Left lung (tissue), 4 donors: ENCODE measurements at regions not wholly inside any gene's neighbourhood (a gene's known extent, or its start where the extent isn't known, plus 50 kb on each side); places are given as distances from the start of the nearest gene placed in this dataset.

Source experiments
- ATAC-seq: fragments of 200-7000 bp; cut with Tn5 transposase; one replicate; pipeline ENCODE4 v1.9.1; 2020; ENCODE audit warnings: moderate library complexity
- DNase-seq, 4 donors: peaks; one replicate each; pipeline ENCODE4 v3.0.0-alpha.2; 2013 to 2020
- H3K27ac ChIP-seq, 2 donors: fragments of 200-600 bp; sonication (generic) in 1 of 2; one replicate each; pipeline versions ENCODE4 v1.5.0 to v1.8.0; 2020 to 2021
- H3K27me3 ChIP-seq, 2 donors: fragments of 200-600 bp; sonication (generic) in 1 of 2; one replicate each; pipeline versions ENCODE4 v1.5.0 to v1.8.0; 2020 to 2021
- H3K36me3 ChIP-seq, 2 donors: fragments of 200-600 bp; sonication (generic) in 1 of 2; one replicate each; pipeline versions ENCODE4 v1.5.0 to v1.8.0; 2020 to 2021
- H3K4me1 ChIP-seq, 2 donors: fragments of 200-600 bp; one replicate each; pipeline ENCODE4 v1.8.0; 2021
- H3K4me3 ChIP-seq, 2 donors: fragments of 200-600 bp; sonication (generic) in 1 of 2; one replicate each; pipeline versions ENCODE4 v1.5.0 to v1.8.0; 2020 to 2021; ENCODE audit warnings: mild to moderate bottlenecking in 1 of 2
- H3K9me3 ChIP-seq, 2 donors: fragments of 200-600 bp; sonication (generic) in 1 of 2; one replicate each; pipeline versions ENCODE4 v1.5.0 to v1.8.0; 2020 to 2021
- intact Hi-C, 2 donors: fragments of 100-400 bp; cut with DNase I; formaldehyde crosslinking; loops; one replicate each; pipeline versions ENCODE4 v1.11.2 to v1.14.2; 2022
- TF ChIP-seq, protein P1 (sequence below), 2 donors: fragments of 200-600 bp; sonication (generic) in 1 of 2; IDR thresholded peaks; one replicate each; pipeline versions ENCODE4 v1.5.0 to v1.8.0; 2021; ENCODE audit warnings: antibody characterized with exemption in 2 of 2
- donor health status: DM: no; HTN: yes; CAD: no.
- donor health status: DM: no; HTN: no; CAD: no.

GRCh38 chr15:98444138-98444537 lies 204.2 kb upstream of the IGF1R start:
- intact Hi-C loops = no loop called here
- DNase-seq = no peak
- no peak overlapping the region for H3K27ac ChIP-seq
- H3K4me1 ChIP-seq = no peaks in the 10 kb centered on the region
- H3K27me3 ChIP-seq = peaks cover 0 to 24% of the 10 kb centered on the region in 2 donors
- TF ChIP-seq, protein P1, sequence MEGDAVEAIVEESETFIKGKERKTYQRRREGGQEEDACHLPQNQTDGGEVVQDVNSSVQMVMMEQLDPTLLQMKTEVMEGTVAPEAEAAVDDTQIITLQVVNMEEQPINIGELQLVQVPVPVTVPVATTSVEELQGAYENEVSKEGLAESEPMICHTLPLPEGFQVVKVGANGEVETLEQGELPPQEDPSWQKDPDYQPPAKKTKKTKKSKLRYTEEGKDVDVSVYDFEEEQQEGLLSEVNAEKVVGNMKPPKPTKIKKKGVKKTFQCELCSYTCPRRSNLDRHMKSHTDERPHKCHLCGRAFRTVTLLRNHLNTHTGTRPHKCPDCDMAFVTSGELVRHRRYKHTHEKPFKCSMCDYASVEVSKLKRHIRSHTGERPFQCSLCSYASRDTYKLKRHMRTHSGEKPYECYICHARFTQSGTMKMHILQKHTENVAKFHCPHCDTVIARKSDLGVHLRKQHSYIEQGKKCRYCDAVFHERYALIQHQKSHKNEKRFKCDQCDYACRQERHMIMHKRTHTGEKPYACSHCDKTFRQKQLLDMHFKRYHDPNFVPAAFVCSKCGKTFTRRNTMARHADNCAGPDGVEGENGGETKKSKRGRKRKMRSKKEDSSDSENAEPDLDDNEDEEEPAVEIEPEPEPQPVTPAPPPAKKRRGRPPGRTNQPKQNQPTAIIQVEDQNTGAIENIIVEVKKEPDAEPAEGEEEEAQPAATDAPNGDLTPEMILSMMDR (IDR thresholded peaks at IDR 0.05) = no peak
- no peaks in the 10 kb centered on the region for H3K36me3 ChIP-seq
- H3K9me3 ChIP-seq = no peaks in the 10 kb centered on the region
- H3K4me3 ChIP-seq = no peak overlapping the region
- ATAC-seq = no peak

DNA sequence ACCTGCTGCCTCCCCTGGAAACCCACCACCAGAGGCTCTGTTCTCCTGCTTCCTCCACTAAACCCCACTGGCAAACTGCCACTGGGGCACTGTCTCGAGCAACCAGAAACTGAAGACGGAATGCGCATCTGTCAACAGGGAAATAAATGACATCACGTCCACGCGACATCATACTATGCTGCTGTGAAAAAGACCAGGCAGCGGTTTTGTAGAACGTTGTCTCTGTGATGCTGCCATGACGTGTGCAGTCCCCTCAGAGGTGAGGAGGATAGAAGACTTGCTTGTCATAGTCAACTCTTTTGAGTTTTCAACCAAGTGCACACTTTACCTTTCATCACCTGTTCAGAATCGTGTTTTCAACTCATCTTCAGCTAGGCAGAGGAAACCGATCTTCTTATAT lies 203.0 kb upstream of the IGF1R start:
- no peak overlapping the region for H3K4me3 ChIP-seq
- no peak overlapping the region for H3K27ac ChIP-seq
- H3K36me3 ChIP-seq = no peaks in the 10 kb centered on the region
- H3K4me1 ChIP-seq = no peaks in the 10 kb centered on the region
- H3K9me3 ChIP-seq = no peaks in the 10 kb centered on the region
- intact Hi-C loops = no loop called here
- DNase-seq = no peak
- TF ChIP-seq, protein P1 (IDR thresholded peaks at IDR 0.05) = no peak
- peaks cover 0 to 31% of the 10 kb centered on the region in 2 donors for H3K27me3 ChIP-seq
- ATAC-seq = no peak

GRCh38 chr15:98446083-98446482 lies 202.3 kb upstream of the IGF1R start:
- ATAC-seq (no peak), DNase-seq (no peak)
- no peak overlapping the region for H3K4me3 ChIP-seq
- peaks cover 0 to 32% of the 10 kb centered on the region in 2 donors for H3K27me3 ChIP-seq
- H3K9me3 ChIP-seq = no peaks in the 10 kb centered on the region
- TF ChIP-seq, protein P1 (IDR thresholded peaks at IDR 0.05) = no peak
- H3K4me1 ChIP-seq = no peaks in the 10 kb centered on the region
- H3K27ac ChIP-seq = no peak overlapping the region
- H3K36me3 ChIP-seq = no peaks in the 10 kb centered on the region
- intact Hi-C loops = no loop called here

DNA sequence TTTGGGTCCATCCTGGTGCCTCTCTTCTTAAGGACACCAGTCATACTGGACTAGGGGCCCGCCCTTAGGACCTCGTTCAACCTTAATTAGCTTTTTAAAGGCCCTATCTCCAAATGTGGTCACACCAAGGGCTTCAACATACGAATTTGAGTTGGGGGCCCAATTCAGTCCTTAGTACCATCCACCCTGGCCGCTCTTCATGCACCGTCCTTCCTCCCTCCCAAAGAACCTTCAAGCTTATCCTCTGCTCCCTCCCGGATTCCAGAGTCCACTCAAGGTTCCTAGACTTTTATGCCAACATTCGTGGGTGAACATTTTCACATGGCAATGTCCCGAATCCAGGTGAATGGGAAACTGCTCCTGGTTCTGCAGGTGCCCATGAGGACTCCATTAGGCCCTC lies 201.3 kb upstream of the IGF1R start:
- Histone ChIP-seq H3K27me3 (peaks cover 0 to 27% of the 10 kb centered on the region in 2 donors), H3K9me3 (no peaks in the 10 kb centered on the region), H3K4me1 (no peaks in the 10 kb centered on the region), H3K4me3 (no peak overlapping the region), H3K36me3 (no peaks in the 10 kb centered on the region), H3K27ac (no peak overlapping the region)
- DNase-seq (no peak), ATAC-seq (no peak)
- TF ChIP-seq, protein P1 (IDR thresholded peaks at IDR 0.05) = no peak
- intact Hi-C loops = no loop called here

- intact Hi-C loops = no loop called here
- TF ChIP-seq, protein P1 (IDR thresholded peaks at IDR 0.05) = no peak
- H3K4me3 ChIP-seq = no peak overlapping the region
- H3K9me3 ChIP-seq = no peaks in the 10 kb centered on the region
- H3K27ac ChIP-seq = no peak overlapping the region
- peaks cover 0 to 9% of the 10 kb centered on the region in 2 donors for H3K27me3 ChIP-seq
- ATAC-seq (no peak), DNase-seq (no peak)
- no peaks in the 10 kb centered on the region for H3K4me1 ChIP-seq
- H3K36me3 ChIP-seq = no peaks in the 10 kb centered on the region
Measured at GRCh38 chr15:98451236-98451635, 197.1 kb upstream of the IGF1R start.
